SJCRH30 (cell line): ENCODE measurements at regions not wholly inside any gene's neighbourhood (a gene's known extent, or its start where the extent isn't known, plus 50 kb on each side); places are given as distances from the start of the nearest gene placed in this dataset.

Experiments used
- DNase-seq, 2 experiments: peaks; one replicate each; pipeline ENCODE4 v3.0.0-alpha.2; 2015 to 2020
- H3K27ac ChIP-seq: fragments of 250-450 bp; sonication (Bioruptor Pico); 2 replicates; pipeline ENCODE4 v1.5.1; 2020; ENCODE audit warnings: mild to moderate bottlenecking, moderate library complexity
- H3K27me3 ChIP-seq: fragments of 250-450 bp; sonication (Bioruptor Pico); 2 replicates; pipeline ENCODE4 v1.5.1; 2020; ENCODE audit warnings: mild to moderate bottlenecking, moderate library complexity
- H3K36me3 ChIP-seq: fragments of 250-450 bp; sonication (Bioruptor Pico); 2 replicates; pipeline ENCODE4 v1.5.1; 2020; ENCODE audit warnings: mild to moderate bottlenecking, moderate library complexity
- H3K4me1 ChIP-seq: fragments of 250-450 bp; sonication (Bioruptor Pico); 2 replicates; pipeline ENCODE4 v1.5.1; 2020; ENCODE audit warnings: mild to moderate bottlenecking, moderate library complexity
- H3K4me3 ChIP-seq: fragments of 250-450 bp; sonication (Bioruptor Pico); 2 replicates; pipeline ENCODE4 v1.5.1; 2020; ENCODE audit warnings: mild to moderate bottlenecking, moderate library complexity
- H3K9me3 ChIP-seq: fragments of 250-450 bp; sonication (Bioruptor Pico); replicated peaks from 2 replicates; pipeline ENCODE4 v1.5.1; 2020; ENCODE audit warnings: mild to moderate bottlenecking, moderate library complexity

DNA sequence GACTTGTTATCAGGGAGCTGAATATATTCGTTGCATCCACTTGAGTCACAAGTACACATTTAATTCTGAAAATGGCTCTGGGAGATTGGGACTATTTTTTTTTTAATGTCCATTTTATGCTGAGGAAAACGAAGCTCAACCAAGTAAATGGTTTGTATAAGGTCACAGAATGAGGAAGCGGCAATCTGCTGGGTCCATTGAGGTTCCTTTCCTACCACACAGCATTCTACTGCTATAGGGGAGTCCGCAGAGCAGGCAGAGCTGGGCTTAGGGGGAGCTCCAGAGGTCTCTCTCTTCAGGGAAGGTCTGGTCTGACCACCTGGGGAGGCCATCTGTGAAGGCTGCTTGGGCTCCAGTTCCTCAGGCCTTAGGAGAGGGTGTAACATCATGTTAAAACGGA, 77.9 kb downstream of the MCFD2 start:
- Histone ChIP-seq H3K4me3 (no peak overlapping the region), H3K4me1 (no peaks in the 10 kb centered on the region), H3K27me3 (0 out of 2 replicates have a peak, but pooled peaks cover 2% of the 10 kb centered on the region), H3K9me3 (no peaks in the 10 kb centered on the region), H3K27ac (no peak overlapping the region), H3K36me3 (no peaks in the 10 kb centered on the region)
- no peak for DNase-seq

DNA sequence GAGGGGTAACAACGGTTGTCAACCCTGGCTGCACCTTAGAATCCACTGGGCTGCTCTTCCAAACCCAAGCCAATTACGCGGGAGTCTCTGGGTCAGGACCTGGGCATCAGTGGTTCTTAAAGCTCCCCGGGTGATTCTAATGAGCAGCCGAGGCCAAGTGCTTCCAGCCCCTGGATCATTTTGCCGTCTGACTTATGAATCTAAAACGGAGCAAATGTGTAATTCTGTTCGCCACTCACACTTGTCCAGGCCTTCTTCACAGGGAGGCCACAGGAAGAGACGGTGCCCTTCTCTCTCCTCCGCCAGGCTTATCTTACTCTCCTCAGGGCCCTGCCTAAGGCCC, 78.5 kb downstream of the MCFD2 start:
- Histone ChIP-seq H3K9me3 (no peaks in the 10 kb centered on the region), H3K4me1 (no peaks in the 10 kb centered on the region), H3K4me3 (no peak overlapping the region), H3K36me3 (no peaks in the 10 kb centered on the region), H3K27me3 (0 out of 2 replicates have a peak, but pooled peaks cover 2% of the 10 kb centered on the region), H3K27ac (no peak overlapping the region)
- DNase-seq, result no peak

DNA sequence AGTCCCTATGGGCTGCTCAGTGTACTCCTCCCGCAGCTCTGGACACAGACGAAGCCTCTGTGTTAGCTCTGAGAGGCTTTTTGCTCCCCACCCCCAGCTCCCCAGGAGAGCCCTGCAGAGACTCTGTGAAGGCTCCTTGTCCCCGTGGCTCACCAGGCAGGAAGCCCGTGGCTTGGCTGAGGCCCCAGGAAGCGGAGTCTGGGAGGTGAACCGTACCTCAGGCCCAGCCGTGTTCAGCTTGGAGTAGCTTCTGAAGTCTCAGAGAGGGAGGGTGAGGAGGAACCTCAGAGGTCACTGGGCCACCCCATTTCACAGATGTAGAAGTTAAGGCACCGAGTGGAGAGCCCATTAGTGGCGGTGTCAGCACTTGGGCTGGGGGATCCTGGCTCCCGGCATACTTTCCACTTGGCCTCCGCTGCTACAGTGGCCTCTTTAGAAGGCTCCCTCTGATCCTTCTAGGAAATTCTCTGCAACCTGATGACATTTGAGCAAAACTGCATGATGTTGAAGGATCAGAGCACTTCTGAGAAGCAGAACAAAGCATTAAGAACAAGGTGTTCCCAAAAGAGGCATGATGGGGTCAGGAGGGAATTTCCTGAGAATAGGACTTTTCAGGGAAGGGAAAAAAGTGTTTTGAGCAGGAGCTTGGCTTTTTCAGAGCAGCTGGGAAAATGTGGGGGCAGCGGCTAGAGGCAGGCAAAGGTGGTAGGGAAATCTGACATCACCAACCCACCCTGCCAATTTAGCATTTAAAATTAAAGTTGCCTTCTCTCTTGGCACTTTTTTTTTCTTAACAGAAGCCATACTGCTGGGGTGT, 79.1 kb downstream of the MCFD2 start:
- no peak for DNase-seq
- no peak overlapping the region for H3K27ac ChIP-seq
- no peaks in the 10 kb centered on the region for H3K9me3 ChIP-seq
- no peak overlapping the region for H3K4me3 ChIP-seq
- H3K27me3 ChIP-seq, result 0 out of 2 replicates have a peak, but pooled peaks cover 2% of the 10 kb centered on the region
- no peaks in the 10 kb centered on the region for H3K4me1 ChIP-seq
- H3K36me3 ChIP-seq, result no peaks in the 10 kb centered on the region

DNA sequence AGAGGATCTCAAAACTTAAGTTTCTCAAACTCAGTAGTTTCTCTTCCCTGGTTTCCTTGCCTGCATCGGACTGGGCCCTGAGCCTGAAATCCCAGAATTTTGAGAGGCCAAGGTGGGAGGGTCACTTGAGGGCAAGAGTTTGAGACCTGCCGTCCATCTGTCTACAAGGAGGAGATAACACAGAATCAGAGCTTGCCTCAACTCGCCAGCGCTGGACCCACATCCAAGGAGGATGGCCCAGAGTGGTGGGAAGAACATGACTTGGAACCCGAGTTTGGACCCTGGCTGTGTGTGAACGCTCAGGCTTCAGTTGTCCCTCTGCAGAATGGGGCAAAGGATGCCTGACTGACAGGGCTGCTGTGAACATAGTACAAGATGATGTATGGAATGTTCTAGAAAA, 80.1 kb downstream of the MCFD2 start:
- no peak for DNase-seq
- 0 out of 2 replicates have a peak, but pooled peaks cover 1% of the 10 kb centered on the region for H3K9me3 ChIP-seq
- no peak overlapping the region for H3K4me3 ChIP-seq
- H3K27ac ChIP-seq, result no peak overlapping the region
- H3K4me1 ChIP-seq, result no peaks in the 10 kb centered on the region
- no peaks in the 10 kb centered on the region for H3K36me3 ChIP-seq
- H3K27me3 ChIP-seq, result 0 out of 2 replicates have a peak, but pooled peaks cover 2% of the 10 kb centered on the region

DNA sequence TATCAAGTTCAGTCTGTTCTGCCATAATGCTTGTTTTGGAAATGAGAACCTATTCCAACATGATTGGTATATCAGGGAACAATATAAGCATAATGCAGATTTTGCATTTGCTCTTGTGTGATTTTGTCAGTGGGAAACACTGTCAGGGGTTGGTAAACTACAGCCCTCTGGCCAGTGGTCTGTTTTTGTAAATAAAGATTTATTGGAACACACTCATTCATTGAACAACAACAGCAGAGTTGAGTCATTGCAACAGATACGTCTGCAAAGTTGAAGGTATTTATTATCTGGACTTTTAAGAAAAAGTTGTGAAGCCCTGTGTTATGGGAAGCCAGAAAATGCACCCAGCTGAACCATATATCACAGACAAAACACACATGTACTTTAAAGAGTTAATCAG, 83.1 kb downstream of the MCFD2 start:
- Histone ChIP-seq H3K27me3 (no peaks in the 10 kb centered on the region), H3K4me1 (no peaks in the 10 kb centered on the region)

DNA sequence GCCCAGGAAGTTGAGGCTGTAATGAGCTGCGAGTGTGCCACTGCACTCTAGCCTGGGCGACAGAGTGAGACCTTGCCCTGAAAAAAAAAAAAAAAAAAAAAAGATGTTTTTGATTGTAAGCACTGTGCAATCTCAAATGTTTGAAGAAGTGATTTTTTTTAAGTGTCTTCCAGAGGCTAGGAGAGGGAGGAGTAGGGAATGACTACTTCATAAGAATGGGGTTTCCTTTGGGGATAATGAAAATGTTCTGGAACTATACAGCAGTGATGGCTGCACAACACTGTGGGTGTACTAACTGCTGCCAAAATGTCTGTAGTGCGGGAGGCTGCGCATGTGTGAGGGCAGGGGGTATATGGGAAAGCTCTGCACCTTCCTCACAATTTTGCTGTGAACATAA, 83.7 kb downstream of the MCFD2 start:
- Histone ChIP-seq H3K9me3 (0 out of 2 replicates have a peak, but pooled peaks cover 6% of the 10 kb centered on the region), H3K27ac (no peak overlapping the region), H3K4me3 (no peak overlapping the region), H3K27me3 (no peaks in the 10 kb centered on the region), H3K4me1 (no peaks in the 10 kb centered on the region), H3K36me3 (no peaks in the 10 kb centered on the region)
- DNase-seq, result no peak

More for the DNA sequence above, 83.1 kb downstream of the MCFD2 start:
- H3K9me3 ChIP-seq, result 0 out of 2 replicates have a peak, but pooled peaks cover 6% of the 10 kb centered on the region
- no peak for DNase-seq
- no peak overlapping the region for H3K4me3 ChIP-seq
- no peak overlapping the region for H3K27ac ChIP-seq
- no peaks in the 10 kb centered on the region for H3K36me3 ChIP-seq

DNA sequence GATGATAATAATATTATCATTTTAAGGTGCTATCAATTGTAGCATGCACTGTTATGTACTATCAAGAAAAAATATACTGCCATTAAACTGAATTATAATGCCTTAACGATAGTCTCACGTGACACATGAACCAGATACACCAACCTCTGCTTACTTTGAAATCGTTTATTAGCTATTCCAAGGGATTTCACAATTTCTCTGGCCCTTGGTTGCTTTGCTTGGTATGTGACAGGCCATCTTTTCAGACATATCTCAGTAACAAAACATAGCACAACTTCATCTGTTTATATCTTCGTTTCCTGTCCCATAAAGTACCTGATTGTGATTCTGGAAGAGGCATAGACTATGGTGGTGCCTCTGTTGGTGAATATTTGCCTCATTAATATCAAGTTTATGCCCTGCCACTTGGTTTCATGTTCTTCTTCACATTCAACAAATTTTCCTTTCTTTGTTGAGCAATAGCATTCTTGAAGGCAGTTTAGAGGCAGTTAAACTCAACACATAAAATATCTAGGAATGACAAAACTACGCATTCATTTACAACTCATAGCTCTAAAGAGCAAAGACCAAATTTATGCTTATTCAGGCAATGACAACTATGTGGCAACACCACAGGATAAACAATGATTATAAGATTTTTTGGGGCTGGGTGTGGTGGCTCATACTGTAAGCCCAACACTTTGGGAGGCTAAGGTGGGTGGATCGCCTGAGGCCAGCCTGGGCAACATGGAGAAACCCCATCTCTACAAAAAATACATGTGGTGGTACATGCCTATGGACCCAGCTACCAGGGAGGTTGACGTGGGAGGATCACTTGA, 84.3 kb downstream of the MCFD2 start:
- no peaks in the 10 kb centered on the region for H3K27me3 ChIP-seq
- no peak for DNase-seq
- 0 out of 2 replicates have a peak, but pooled peaks cover 6% of the 10 kb centered on the region for H3K9me3 ChIP-seq
- H3K36me3 ChIP-seq, result no peaks in the 10 kb centered on the region
- no peaks in the 10 kb centered on the region for H3K4me1 ChIP-seq
- H3K27ac ChIP-seq, result no peak overlapping the region
- no peak overlapping the region for H3K4me3 ChIP-seq

DNA sequence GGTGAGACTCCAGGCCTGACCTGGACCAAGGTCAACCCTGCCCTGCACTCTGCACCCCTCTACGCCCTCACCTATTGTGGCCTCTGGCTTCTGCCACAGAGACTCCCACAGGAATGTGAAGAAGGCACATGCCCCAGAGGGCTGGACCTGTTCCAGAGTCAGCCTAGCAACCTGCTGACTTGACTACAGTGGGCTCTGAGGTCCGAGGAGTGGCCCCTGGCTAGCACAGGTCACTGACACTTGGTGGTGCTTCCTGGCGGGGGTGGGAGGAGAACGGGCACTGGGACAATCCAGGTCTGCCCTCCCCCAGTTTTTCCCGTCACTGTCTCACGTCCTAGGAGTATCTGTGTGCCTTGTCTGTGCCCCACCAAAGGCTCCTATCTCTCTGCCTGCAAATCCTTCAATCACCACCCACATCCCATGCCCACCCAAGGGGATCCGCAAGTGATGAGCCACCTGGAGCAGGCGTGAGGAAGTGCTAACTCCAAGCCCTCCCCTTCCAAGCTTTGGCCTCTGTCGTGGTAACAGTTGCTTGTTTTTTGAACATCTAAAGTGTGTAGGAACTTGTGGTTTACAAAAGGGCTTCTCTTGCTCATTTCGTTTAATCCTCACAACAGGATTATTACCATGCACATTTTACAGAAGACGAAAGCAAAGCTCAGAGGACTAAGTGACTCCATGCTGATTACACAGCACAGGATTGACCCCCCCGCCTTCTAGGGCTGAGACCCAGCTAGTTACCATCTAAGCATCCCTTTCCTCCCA, 86.2 kb downstream of the MCFD2 start:
- no peak overlapping the region for H3K4me3 ChIP-seq
- DNase-seq, result no peak
- H3K36me3 ChIP-seq, result no peaks in the 10 kb centered on the region
- no peaks in the 10 kb centered on the region for H3K4me1 ChIP-seq
- 0 out of 2 replicates have a peak, but pooled peaks cover 6% of the 10 kb centered on the region for H3K9me3 ChIP-seq
- H3K27me3 ChIP-seq, result no peaks in the 10 kb centered on the region; the same call in 1 of the 2 replicates
- no peak overlapping the region for H3K27ac ChIP-seq

DNA sequence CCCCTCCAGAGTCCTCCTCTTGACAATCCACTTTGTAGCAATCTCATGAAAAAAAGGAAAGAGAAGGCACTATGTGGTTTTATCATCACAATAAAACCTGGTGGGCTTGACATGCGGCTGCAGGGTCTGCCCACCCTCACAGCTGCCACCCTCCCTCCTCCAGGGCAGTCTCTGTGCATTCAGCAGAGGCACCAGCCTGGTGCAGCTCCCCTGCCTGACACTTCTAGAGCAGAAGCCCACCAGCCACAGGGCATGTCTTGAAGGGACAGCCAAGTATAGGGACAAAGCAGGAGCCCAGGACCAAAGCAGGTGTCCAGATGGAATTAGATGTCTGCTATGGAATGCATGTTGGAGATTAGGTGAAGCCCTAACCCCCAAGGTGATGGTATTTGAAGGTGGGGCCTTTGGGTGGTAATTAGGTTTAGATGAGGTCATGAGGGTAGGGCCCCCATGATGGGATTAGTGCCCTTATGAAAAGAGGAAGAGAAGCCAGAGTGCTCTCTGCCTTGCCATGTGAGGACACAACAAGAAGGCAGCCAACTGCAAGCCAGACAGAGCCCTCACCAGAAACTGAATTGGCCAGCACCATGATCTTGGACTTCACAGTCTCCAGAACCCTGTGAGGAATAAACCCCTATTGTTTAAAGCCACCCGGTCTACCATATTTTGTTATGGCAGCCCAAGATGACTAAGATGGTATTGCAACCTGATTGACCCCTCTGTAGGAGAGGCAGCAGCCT, 86.9 kb downstream of the MCFD2 start:
- no peak overlapping the region for H3K27ac ChIP-seq
- H3K27me3 ChIP-seq, result peaks cover under 1% of the 10 kb centered on the region; the same call in 1 of the 2 replicates
- DNase-seq, result no peak
- no peak overlapping the region for H3K4me3 ChIP-seq
- H3K36me3 ChIP-seq, result no peaks in the 10 kb centered on the region
- no peaks in the 10 kb centered on the region for H3K4me1 ChIP-seq
- H3K9me3 ChIP-seq, result 0 out of 2 replicates have a peak, but pooled peaks cover 6% of the 10 kb centered on the region

DNA sequence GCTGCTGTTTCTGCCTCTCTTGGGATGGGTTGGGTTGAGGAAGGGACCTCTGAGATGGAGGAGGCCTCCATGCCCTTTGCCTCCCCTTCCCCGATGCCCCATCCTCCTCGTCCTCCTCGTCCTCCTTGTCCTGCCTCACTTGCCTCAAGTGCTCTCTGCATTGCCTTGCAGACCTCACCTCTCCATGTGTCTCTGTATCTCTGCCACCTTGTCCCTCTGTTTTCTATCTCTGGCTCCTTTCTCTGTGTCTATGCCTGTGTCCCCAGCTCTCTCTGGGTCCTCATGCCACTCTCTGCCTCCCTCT, 87.5 kb downstream of the MCFD2 start:
- DNase-seq, result no peak
- Histone ChIP-seq H3K27me3 (peaks cover 3% of the 10 kb centered on the region; the same call in 1 of the 2 replicates), H3K36me3 (no peaks in the 10 kb centered on the region), H3K9me3 (0 out of 2 replicates have a peak, but pooled peaks cover 6% of the 10 kb centered on the region), H3K4me1 (no peaks in the 10 kb centered on the region), H3K4me3 (no peak overlapping the region), H3K27ac (no peak overlapping the region)

DNA sequence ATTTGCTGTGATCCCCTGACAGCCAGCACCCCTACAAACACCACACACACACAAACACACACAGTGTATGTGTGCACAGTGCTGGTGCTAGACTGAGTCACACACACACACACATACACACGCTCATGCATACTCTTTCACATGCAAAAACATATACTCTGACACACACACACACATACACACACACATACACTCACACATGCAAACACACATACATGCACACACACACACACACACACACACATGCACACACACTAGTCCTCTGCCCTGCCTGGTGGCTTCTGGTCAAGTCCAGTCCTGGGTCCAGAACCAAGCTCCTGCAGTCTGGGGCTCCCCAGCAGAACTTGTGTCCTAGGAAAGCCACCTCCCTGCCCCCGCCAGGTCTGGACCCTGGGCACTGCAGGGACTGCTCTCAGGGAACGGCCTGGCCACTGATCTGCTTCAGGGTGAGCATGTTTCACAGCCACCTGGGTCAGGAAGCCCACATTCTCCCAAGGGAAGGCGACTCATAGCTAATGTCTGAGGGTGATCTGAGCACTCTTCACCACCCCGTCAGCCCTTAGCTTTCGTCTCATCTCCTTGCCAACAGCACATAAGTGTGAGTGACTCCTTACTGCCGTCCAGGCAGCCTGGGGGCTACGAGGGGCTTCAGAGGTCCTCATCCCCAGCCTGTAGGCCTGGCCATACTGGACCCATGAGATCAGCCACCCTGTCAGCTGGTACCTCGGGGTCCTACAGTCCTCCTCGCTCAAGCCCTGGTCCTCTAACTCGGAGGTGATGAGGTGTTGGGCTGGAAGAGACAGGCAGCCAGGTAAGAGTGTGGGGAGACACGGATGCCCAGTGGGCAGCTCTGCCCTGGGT, 88.1 kb downstream of the MCFD2 start:
- DNase-seq, result no peak
- no peak overlapping the region for H3K27ac ChIP-seq
- H3K27me3 ChIP-seq, result peaks cover 3% of the 10 kb centered on the region; the same call in 1 of the 2 replicates
- H3K36me3 ChIP-seq, result no peaks in the 10 kb centered on the region
- H3K4me3 ChIP-seq, result no peak overlapping the region
- H3K9me3 ChIP-seq, result 0 out of 2 replicates have a peak, but pooled peaks cover 6% of the 10 kb centered on the region
- no peaks in the 10 kb centered on the region for H3K4me1 ChIP-seq

DNA sequence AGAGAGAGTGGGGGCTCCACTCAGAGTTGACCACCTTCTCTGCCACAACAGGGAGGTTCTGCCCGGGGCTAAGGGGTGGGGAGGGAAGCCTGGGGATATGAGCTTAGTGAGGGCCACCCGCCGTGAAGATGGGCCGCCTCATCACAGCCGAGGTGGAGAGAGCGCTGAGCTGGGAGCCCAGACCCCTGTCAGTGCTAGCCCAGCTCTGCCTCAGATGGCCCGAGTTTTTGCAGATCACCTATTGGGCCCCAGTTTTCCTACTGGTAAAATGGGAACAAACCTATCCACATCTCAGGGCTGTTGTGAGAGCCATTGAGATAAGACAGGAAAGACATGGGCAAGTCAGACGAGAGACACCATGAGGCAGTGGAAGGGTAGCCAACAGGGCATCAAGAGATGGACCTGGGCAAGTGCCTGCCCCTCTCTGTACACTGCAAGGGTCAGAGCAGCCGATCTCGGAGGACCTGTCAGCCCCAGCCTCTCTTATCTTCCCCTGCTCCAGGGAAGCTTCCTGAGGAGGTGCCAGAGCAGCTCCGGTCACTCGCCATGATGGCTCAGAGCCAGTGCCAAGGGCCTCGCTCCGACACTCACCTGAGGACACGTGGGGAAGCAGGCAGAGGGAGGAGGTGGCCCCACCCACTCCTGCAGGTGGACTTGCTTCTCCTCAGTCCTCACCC, 88.9 kb downstream of the MCFD2 start:
- Histone ChIP-seq H3K36me3 (0 out of 2 replicates have a peak, but pooled peaks cover 2% of the 10 kb centered on the region), H3K4me3 (no peak overlapping the region), H3K4me1 (no peaks in the 10 kb centered on the region), H3K9me3 (0 out of 2 replicates have a peak, but pooled peaks cover 6% of the 10 kb centered on the region), H3K27me3 (peaks cover 3% of the 10 kb centered on the region; the same call in 1 of the 2 replicates), H3K27ac (no peak overlapping the region)
- no peak for DNase-seq
